Dedifferentiated amniotic fluid mesenchymal stem cell (primary cell): ENCODE measurements at regions not wholly inside any gene's neighbourhood (a gene's known extent, or its start where the extent isn't known, plus 50 kb on each side); places are given as distances from the start of the nearest gene placed in this dataset.
A peak's percentile ranks its signal among the peaks of the same experiment; 100 is the strongest.

ENCODE experiments used
- DNase-seq: peaks from one replicate; pipeline ENCODE4 v3.0.0-alpha.2; 2016; ENCODE audit errors: extremely low spot score

GRCh38 chr18:41135146-41135545 lies 819.9 kb upstream of the PIK3C3 start:
- DNase-seq = no peak

GRCh38 chr18:41134426-41134825 lies 820.6 kb upstream of the PIK3C3 start:
- DNase-seq = no peak

- DNase-seq = no peak
Observed at GRCh38 chr18:41131050-41131449, 824.0 kb upstream of the PIK3C3 start.

GRCh38 chr18:41128545-41128944 lies 826.5 kb upstream of the PIK3C3 start:
- DNase-seq = no peak

GRCh38 chr18:41128126-41128525 lies 826.9 kb upstream of the PIK3C3 start:
- DNase-seq = no peak

DNA sequence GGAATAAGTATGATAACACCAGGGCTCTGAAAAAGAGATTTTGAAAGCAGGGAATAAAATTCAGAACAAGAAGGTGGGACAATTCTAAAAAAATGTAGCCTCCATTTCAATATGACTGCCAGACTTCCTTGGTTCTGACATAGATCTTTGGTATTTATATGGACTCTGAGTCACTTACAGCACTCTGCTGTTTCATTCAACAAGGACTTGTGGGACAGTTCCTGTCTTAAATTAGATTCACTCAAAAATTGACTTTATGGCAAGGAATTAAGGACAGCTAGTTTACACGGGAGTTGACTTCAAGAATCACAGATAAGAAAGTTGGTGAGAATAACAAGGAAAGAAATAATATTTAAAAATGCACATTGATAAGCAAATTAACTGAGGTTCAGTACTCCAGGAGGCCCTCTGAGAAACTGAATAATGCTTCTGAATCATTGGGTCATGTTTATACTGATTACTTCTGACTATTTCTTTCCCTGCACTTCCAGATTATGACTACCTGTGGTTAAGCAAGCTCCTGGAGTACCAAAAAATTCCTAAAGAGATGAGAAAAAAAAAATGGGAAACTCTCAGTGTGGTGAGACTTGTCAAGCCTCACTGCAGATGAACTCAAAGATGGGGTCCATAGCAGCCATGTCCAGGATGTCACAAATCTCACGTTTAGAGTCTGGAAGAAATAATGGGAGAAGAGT lies 828.3 kb upstream of the PIK3C3 start:
- peak; percentile 35 for DNase-seq

- peak; percentile 86 for DNase-seq
Observed at GRCh38 chr18:41121116-41121826, 833.8 kb upstream of the PIK3C3 start.

- DNase-seq = no peak
Observed at GRCh38 chr18:41119031-41119430, 836.0 kb upstream of the PIK3C3 start.

DNA sequence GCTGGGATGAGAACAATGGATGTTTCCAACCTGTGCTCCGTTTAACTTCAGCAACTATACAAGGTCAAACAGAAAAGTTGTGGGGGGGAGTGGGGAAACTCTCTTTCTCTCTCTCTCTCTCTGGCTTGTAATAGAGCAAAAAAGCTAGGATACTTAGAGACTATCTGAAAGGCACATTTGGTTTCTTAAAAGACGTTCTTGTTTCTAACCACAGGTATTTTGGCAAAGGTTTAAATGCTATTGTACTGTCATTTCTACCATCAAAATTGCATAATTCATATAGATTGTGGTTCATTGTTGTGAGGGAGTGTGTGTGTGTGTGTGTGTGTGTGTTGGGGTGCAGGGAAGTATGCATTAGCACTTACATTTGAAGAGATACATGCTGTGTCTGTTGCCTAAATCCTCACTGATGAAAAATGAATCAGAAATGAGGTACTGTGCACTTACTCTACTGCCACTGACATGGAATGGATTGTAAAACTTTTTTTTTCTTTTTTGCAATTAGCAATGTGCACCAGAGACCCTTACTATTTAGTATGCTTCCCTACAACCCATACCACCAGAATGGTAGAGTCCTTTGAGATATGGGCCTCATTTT lies 841.0 kb upstream of the PIK3C3 start:
- DNase-seq = no peak

DNA sequence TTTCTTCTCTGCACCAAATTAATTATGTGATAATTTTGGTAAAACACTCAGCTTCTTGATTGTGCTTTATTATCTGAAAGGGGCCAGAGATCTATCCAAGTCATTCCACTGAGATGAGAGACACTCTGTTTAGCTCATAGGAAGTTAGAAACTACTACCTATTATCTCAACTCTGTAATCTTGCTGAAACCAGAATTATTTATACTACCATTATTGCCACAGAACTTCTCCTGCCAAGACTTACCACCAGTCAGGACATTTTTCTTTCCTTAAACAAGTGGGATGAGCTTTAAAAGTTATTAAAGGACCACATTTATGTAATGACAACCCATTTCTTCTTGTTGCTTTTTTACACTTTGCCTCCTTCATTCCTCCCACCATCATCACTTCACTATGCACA lies 855.6 kb upstream of the PIK3C3 start:
- DNase-seq = no peak

- no peak for DNase-seq
Observed at GRCh38 chr18:41096504-41096903, 858.5 kb upstream of the PIK3C3 start.

DNA sequence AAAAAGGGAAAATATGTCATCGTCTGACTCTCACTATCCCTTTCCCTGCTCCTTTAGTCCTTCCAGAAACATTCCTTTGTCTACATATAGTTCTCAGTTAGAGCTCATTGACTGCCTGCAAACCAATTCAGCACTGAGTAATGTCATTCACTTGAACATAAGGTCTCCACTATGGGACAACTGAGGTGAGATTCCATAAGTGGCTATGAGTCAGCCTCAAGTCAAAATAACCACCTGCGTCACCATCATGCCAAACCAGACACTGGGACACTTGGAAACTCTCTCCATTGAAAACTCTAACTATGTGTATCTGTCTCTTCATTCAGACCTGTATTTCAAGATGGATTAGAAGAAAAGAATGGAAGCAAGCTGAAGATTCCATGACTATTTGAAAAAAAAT lies 878.0 kb upstream of the PIK3C3 start:
- DNase-seq = no peak

GRCh38 chr18:41075212-41075611 lies 879.8 kb upstream of the PIK3C3 start:
- DNase-seq = peak; percentile 74

GRCh38 chr18:41073372-41073954 lies 881.6 kb upstream of the PIK3C3 start:
- peak; percentile 68 for DNase-seq

DNA sequence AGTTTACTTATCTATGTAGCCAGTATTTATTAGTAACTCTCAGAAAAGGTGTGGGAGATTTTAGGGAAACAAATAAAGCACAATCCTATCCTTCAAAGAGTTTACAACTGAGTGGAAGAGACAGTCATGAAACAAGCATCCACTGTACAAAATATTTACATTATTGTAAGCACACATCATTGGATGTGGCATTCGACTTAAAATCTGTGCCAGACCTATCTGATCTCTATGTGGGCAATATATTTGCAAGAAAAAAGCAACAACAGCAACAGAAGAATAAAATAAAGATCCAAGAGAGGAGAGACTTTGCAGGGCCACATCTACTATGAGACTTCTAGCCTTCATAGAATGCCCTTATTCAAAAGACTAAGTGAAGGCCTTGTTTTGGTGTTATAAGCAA lies 882.1 kb upstream of the PIK3C3 start:
- no peak for DNase-seq

- no peak for DNase-seq
Observed at GRCh38 chr18:41071826-41072225, 883.2 kb upstream of the PIK3C3 start.

GRCh38 chr18:41069167-41069566 lies 885.9 kb upstream of the PIK3C3 start:
- no peak for DNase-seq

DNA sequence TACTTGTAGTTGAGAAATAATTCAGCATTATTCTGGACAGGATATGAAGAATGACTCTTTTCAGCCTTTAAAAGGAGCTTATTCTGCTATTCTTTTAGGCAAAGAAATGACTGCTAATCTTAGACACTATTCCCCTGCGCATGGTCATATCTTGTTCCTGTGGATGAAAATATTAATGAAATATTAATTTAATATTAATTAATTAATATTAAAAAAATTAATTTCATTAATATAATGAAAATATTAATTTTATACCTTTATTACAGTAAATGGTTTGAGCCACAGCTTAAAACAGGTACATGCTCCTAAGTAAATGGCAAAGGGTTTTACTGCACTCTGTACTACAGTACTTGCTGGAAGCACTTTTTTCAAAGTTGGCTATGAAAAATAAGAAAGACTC lies 890.1 kb upstream of the PIK3C3 start:
- no peak for DNase-seq

DNA sequence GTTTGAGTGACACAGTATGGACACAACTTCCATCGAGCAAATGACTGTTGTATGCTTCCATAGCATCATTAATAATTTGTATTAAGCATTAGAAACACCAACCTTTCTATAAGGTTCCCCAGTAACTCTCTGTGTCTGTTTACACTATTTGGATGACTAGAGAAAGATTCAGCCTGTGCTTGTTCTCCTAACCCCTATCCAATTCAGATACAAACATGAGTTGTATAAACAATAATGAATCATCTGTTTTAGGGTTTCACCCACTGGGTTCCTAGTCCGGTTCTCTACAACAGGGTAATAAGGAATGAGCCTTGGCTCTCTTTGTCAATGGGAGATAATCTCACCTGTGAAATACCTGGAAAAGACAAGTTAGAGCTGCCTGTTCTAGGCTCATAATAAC lies 894.1 kb upstream of the PIK3C3 start:
- no peak for DNase-seq

- no peak for DNase-seq
Observed at GRCh38 chr18:41059126-41059415, 896.0 kb upstream of the PIK3C3 start.

- no peak for DNase-seq
Observed at GRCh38 chr18:41058351-41059125, 896.5 kb upstream of the PIK3C3 start.

GRCh38 chr18:41052625-41053024 lies 902.4 kb upstream of the PIK3C3 start:
- no peak for DNase-seq
